ENCODE measurements at regions not wholly inside any gene's neighbourhood (a gene's known extent, or its start where the extent isn't known, plus 50 kb on each side); places are given as distances from the start of the nearest gene placed in this dataset.
A peak's percentile ranks its signal among the peaks of the same experiment; 100 is the strongest.

GRCh38 chr2:468648-469336, 180.9 kb upstream of the ALKAL2 start:
- DNase-seq, result no peak
- peaks cover 38% of the 10 kb centered on the region for H3K27me3 ChIP-seq
- H3K27ac ChIP-seq, result no peak overlapping the region
- H3K4me3 ChIP-seq, result peak overlapping the region; percentile 14
- H3K4me1 ChIP-seq, result no peaks in the 10 kb centered on the region
- no peak for TF ChIP-seq CTCF (IDR thresholded peaks at IDR 0.05)
- ATAC-seq, result no peak
- H3K9me3 ChIP-seq, result no peaks in the 10 kb centered on the region
- intact Hi-C loops (cut with DNase I), result no loop called here
- no peaks in the 10 kb centered on the region for H3K36me3 ChIP-seq

GRCh38 chr2:467892-468647, 180.2 kb upstream of the ALKAL2 start:
- H3K4me3 ChIP-seq, result peak overlapping the region; percentile 14
- ATAC-seq, result peak; percentile 34
- DNase-seq, result no peak
- peaks cover 38% of the 10 kb centered on the region for H3K27me3 ChIP-seq
- no peaks in the 10 kb centered on the region for H3K4me1 ChIP-seq
- no peak overlapping the region for H3K27ac ChIP-seq
- no peak for TF ChIP-seq CTCF (IDR thresholded peaks at IDR 0.05)
- intact Hi-C loops (cut with DNase I), result no loop called here
- H3K9me3 ChIP-seq, result no peaks in the 10 kb centered on the region
- no peaks in the 10 kb centered on the region for H3K36me3 ChIP-seq

- intact Hi-C loops (cut with DNase I), result no loop called here
- H3K4me3 ChIP-seq, result no peak overlapping the region
Measured at GRCh38 chr2:467543-467891, 179.6 kb upstream of the ALKAL2 start.

GRCh38 chr2:467101-467500, 179.2 kb upstream of the ALKAL2 start:
- no peak overlapping the region for H3K27ac ChIP-seq
- no peaks in the 10 kb centered on the region for H3K9me3 ChIP-seq
- intact Hi-C loops (cut with DNase I), result no loop called here
- no peak overlapping the region for H3K4me3 ChIP-seq
- no peaks in the 10 kb centered on the region for H3K36me3 ChIP-seq
- H3K27me3 ChIP-seq, result peaks cover 38% of the 10 kb centered on the region
- DNase-seq, result no peak
- ATAC-seq, result peak; percentile 25
- no peaks in the 10 kb centered on the region for H3K4me1 ChIP-seq
- no peak for TF ChIP-seq CTCF (IDR thresholded peaks at IDR 0.05)

More at GRCh38 chr2:467543-467891, 179.6 kb upstream of the ALKAL2 start:
- H3K27ac ChIP-seq, result no peak overlapping the region
- no peaks in the 10 kb centered on the region for H3K36me3 ChIP-seq
- H3K27me3 ChIP-seq, result peaks cover 38% of the 10 kb centered on the region
- TF ChIP-seq CTCF (IDR thresholded peaks at IDR 0.05), result no peak
- peak; percentile 27 for ATAC-seq
- no peak for DNase-seq
- no peaks in the 10 kb centered on the region for H3K4me1 ChIP-seq
- no peaks in the 10 kb centered on the region for H3K9me3 ChIP-seq

GRCh38 chr2:464562-465309, 176.8 kb upstream of the ALKAL2 start:
- H3K4me3 ChIP-seq, result no peak overlapping the region
- H3K4me1 ChIP-seq, result no peaks in the 10 kb centered on the region
- intact Hi-C loops (cut with DNase I), result no loop called here
- peaks cover 42% of the 10 kb centered on the region for H3K27me3 ChIP-seq
- ATAC-seq, result no peak
- no peak for TF ChIP-seq CTCF (IDR thresholded peaks at IDR 0.05)
- H3K36me3 ChIP-seq, result no peaks in the 10 kb centered on the region
- DNase-seq, result no peak
- no peaks in the 10 kb centered on the region for H3K9me3 ChIP-seq
- no peak overlapping the region for H3K27ac ChIP-seq

All from upper lobe of right lung (tissue), 1 donor.